ENCODE measurements at regions not wholly inside any gene's neighbourhood (a gene's known extent, or its start where the extent isn't known, plus 50 kb on each side); places are given as distances from the start of the nearest gene placed in this dataset.
"Not testable (repeated sequence)": the region's sequence is repeated elsewhere in the genome, so short reads cannot be mapped to it uniquely, and the experiment has no call there.

- no peak for DNase-seq (ENCODE audit: low spot score)
Observed at GRCh38 chr2:9707611-9708160, 76.9 kb upstream of the YWHAQ start.

DNA sequence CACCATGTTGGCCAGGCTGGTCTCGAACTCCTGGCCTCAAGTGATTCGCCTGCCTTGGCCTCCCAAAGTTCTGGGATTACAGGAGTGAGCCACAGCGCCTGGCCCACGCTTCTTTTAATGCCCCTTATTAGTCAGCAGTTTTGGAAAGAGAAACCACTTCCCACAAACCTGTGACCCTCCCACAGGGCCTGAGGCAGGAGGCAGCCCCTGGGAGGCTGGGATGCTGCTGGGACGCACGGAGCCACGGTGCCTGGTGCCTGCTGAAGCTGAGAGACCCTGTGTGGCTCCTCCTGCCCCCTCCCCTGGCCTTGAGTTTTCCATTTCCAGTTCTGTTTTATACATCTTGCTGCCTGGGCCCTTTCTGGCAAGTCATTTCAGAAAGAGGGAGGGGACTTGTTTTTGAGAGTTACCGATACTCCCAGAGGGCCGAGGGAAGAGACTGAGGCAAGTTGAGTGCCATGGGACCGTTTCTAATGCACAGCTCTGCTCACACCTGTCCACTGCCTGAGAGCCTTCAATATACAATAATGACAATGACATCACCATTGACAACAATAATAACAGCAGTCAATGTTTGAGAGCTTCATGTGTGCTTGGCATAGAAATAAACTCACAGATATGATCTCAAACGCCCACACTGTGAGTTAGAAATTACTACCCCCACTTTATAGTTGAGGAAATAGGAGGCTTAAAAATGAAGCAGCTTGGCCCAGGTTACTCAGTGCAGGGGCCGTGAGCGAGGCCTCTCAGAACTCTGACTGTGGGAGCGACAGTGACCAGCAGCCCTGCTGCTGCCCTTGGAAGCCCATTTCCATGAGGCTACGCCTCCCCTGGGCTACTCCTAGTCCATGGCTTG is 78.1 kb upstream of the YWHAQ start:
- no peak for DNase-seq (ENCODE audit: low spot score)

DNA sequence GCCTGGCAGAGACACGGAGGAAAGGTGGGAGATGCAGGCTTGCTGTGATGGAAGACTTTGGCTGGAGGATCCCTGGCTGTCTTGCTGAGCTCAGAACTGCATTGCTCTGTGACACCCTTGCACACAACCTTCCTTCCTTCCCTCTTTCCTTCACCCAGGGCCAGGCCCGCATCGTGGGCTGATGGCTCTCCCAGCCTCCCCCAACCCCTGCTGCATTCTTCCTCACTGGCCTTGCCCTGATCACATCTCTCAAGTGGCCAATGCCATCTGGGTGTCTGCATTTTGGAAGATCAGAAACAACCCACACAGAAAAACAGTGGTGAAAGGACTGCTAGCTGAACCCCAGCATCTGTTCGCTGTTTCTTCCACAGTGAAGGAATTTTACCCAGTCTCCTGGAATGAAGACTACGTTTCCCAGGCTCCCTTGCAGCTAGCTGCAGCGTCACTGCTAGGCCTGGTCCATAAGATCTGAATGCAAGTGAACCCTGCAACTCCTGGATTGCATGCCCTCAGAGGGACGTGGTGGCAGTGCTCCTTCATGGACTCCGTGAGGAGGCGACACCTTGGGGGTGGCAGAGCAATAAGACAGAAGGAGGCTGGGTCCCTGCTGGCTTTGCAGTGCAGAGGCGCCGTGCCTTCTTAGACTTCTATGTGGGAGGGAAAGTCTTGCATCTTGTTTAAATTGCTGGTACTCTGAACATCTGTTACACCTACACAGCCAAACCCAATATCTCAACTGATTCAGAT is 78.9 kb upstream of the YWHAQ start:
- no peak for DNase-seq (ENCODE audit: low spot score)

- DNase-seq (ENCODE audit: low spot score): no peak
Observed at GRCh38 chr2:9710311-9710710, 79.5 kb upstream of the YWHAQ start.

GRCh38 chr2:9712263-9712662 is 81.5 kb upstream of the YWHAQ start:
- no peak for DNase-seq (ENCODE audit: low spot score)

GRCh38 chr2:9714630-9715214 is 83.9 kb upstream of the YWHAQ start:
- DNase-seq (ENCODE audit: low spot score): no peak

- no peak for DNase-seq (ENCODE audit: low spot score)
Observed at GRCh38 chr2:9715238-9715637, 84.4 kb upstream of the YWHAQ start.

DNA sequence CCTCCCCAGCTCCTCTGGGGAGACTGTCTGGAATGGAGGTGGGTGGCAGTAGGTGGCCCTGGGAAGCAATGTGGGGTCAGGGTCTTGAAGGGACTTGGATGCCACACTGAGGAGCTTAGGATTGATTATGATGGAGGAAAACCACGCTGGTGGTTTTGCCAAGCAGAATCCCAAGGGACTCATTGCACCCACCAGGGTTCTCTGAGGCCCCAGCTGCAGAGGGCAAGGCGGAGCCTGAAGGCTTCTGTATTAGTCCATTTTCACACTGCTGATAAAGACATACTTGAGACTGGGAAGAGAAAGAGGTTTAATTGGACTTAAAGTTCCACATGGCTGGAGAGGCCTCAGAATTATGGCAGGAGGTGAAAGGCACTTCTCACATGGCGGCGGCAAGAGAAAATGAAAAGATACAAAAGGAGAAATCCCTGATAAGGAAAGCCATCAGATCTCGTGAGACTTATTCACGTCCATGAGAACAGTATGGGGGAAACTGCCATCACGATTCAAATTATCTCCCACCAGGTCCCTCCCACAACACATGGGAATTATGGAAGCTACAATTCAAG is 87.2 kb upstream of the YWHAQ start:
- no peak for DNase-seq (ENCODE audit: low spot score)

GRCh38 chr2:9720352-9721093 is 89.7 kb upstream of the YWHAQ start:
- DNase-seq (ENCODE audit: low spot score): no peak

DNA sequence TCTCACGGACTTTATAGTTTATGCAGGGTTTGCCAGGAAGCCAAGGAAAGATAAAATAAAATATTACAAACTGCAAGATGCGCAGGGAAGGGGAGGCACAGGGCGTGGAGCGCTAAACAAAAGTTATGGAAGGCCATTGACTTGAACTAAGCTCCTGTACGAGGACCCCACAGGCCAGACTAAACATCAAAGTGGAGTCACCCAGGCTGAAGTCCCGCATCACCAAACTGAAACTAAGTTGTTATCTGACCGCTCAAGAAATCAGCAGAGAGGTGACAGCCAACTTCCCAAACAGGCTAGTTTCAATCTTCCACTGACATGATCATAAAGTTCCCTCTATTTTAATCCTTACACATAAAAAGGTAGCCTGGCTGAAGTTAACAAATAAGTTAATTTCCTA is 90.5 kb upstream of the YWHAQ start:
- DNase-seq (ENCODE audit: low spot score): no peak

- no peak for DNase-seq (ENCODE audit: low spot score)
Observed at GRCh38 chr2:9722451-9722850, 91.7 kb upstream of the YWHAQ start.

GRCh38 chr2:9724565-9724964 is 93.8 kb upstream of the YWHAQ start:
- DNase-seq (ENCODE audit: low spot score): no peak

DNA sequence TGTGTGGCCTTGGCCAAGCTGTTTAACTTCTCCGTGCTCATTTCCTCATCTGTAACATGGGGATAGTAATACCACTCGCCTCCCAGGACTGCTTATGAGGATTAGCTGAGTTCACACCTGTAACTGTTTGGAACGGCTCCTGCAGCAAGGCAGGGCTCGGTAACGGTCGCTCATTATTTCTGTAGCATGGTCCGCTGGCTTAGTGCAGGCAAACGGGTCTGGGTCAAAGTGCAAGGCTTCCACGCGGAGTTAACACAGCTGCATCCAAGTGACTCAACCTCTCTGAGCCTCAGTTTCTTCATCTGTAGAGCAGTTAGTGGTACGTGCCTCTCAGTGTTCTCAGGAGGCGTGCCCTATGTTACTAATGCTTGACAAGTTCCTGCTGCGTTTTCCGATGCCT is 94.3 kb upstream of the YWHAQ start:
- DNase-seq (ENCODE audit: low spot score): no peak

DNA sequence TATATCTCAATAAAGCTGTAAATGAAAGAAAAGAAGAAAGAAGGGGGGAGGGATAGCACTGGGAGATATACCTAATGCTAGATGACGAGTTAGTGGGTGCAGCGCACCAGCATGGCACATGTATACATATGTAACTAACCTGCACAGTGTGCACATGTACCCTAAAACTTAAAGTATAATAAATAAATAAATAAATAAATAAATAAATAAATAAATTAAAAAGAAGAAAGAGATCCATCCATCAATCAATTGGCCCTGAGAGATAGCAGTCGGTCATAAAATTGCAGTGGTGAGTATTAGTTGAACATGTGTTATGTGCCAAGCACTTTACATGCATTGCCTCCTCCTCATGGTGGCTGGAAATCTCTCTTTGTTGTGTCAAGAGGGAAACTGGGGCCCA is 95.2 kb upstream of the YWHAQ start:
- DNase-seq (ENCODE audit: low spot score): not testable (repeated sequence)

DNA sequence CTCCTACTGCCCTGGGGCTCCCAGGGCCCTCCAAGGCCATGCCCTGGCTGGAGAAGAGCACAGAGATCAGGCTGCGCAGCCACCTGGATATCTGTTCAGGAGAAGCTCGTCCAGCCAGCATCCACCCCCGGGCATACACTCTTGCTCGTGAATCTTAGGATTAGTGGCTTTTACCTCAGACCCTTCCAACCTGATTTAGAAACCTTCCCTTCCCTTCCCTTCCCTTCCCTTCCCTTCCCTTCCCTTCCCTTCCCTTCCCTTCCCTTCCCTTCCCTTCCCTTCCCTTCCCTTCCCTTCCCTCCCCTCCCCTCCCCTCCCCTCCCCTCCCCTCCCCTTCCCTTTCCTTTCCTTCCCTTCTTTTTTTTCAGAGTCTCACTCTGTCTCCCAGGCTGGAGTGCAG is 99.7 kb upstream of the YWHAQ start:
- not testable (repeated sequence) for DNase-seq (ENCODE audit: low spot score)

GRCh38 chr2:9732824-9733223 is 102.0 kb upstream of the YWHAQ start:
- DNase-seq (ENCODE audit: low spot score): no peak

- DNase-seq (ENCODE audit: low spot score): no peak
Observed at GRCh38 chr2:9734308-9734707, 103.5 kb upstream of the YWHAQ start.

- DNase-seq (ENCODE audit: low spot score): no peak
Observed at GRCh38 chr2:9735335-9735734, 104.5 kb upstream of the YWHAQ start.

DNA sequence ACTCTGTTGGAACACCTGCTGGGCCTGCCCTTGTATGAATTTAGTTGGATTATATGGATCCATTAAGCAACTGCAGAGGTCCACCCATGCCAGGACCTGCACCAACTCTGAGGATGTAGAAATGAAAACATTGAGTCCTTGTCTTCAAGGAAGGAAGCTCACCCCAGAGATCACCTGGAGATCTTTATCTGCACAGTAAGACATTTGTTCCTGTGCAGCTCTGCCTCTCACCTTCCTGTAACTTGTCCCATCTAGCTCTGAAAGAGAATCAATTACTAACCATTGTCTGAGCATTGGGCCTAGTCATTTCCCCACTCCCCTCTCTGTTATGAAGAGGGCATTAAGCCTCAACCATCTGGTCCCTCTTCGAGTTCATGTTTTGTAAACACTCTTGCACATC is 105.2 kb upstream of the YWHAQ start:
- DNase-seq (ENCODE audit: low spot score): no peak

DNA sequence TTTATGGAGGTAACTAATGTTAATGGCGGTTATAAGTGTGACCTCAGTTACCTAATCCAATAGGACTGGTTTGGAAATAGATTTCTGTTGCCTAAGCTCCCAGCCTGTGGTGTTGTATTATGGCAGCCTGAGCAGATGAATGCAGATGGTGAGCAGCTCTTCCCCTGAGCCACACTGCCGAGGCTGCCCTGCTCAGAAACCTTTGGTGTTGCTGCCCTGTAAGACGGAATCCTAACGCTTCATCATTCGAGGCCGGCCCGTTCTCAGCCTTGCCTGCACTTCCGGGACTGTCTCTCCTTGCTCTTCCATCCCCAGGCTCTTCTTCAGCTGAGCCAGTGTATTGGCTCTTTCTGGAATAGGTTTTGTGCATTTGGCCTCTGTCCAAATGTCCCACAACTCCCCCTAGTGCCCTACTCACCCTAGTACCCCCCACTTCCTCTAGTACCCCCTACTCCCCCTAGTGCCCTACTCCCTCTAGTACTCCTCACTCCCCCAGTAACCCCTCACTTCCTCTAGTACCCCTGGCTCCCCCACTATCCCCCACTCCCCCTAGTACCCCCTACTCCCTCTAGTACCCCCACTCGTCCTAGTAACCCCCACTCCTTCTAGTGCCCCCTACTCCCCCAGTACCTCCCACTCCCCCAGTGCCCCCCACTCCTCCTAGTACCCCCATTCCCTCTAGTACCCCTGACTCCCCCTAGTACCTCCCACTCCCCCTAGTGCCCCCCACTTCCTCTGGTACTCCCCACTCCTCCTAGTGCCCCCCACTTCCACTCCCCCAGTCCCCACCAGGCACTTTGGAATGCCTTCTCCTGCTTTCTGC is 106.0 kb upstream of the TAF1B start:
- no peak for DNase-seq (ENCODE audit: low spot score)

All from mesenteric fat pad (tissue), 1 donor.